Body of pancreas (tissue), 4 donors: ENCODE measurements at regions not wholly inside any gene's neighbourhood (a gene's known extent, or its start where the extent isn't known, plus 50 kb on each side); places are given as distances from the start of the nearest gene placed in this dataset.

Experiments
- POLR2A ChIP-seq, 3 donors: fragments of 450-650 bp; IDR thresholded peaks; one replicate each; pipeline ENCODE4 v1.6.1; 2016; ENCODE audit warnings: antibody characterized with exemption in 3 of 3, mild to moderate bottlenecking in 2 of 3
- TF ChIP-seq, protein P1 (sequence below), 7 experiments: fragments of 450-650 bp in 4 of 7; fragments of 200-600 bp in 3 of 7; sonication (generic) in 3 of 7; IDR thresholded peaks; one replicate each; pipeline ENCODE4 v1.5.1; 2016 to 2019; ENCODE audit warnings: antibody characterized with exemption in 7 of 7

DNA sequence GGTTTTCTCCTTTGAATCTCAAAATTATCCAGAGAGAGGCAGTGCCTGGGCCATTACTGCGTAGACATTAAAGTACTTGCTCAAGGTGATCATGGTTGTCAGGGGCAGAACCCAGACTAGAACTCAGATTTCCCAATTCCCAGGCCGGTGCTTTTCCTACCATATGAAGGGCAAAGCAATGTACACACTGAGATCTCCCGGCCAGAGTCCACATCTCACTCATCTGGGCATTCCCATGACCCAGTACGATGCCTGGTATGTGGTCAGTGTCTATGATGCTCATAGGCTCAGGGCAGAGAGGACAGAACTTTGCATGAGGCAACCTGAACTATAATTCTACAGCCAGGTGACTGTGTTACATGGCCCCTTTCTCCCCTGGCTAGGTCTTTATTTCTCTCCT, 531.4 kb downstream of the TDRD15 start:
- no peak for TF ChIP-seq POLR2A (IDR thresholded peaks at IDR 0.05)
- TF ChIP-seq, protein P1, sequence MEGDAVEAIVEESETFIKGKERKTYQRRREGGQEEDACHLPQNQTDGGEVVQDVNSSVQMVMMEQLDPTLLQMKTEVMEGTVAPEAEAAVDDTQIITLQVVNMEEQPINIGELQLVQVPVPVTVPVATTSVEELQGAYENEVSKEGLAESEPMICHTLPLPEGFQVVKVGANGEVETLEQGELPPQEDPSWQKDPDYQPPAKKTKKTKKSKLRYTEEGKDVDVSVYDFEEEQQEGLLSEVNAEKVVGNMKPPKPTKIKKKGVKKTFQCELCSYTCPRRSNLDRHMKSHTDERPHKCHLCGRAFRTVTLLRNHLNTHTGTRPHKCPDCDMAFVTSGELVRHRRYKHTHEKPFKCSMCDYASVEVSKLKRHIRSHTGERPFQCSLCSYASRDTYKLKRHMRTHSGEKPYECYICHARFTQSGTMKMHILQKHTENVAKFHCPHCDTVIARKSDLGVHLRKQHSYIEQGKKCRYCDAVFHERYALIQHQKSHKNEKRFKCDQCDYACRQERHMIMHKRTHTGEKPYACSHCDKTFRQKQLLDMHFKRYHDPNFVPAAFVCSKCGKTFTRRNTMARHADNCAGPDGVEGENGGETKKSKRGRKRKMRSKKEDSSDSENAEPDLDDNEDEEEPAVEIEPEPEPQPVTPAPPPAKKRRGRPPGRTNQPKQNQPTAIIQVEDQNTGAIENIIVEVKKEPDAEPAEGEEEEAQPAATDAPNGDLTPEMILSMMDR (IDR thresholded peaks at IDR 0.05): no peak
